ENCODE measurements at regions not wholly inside any gene's neighbourhood (a gene's known extent, or its start where the extent isn't known, plus 50 kb on each side); places are given as distances from the start of the nearest gene placed in this dataset.

DNA sequence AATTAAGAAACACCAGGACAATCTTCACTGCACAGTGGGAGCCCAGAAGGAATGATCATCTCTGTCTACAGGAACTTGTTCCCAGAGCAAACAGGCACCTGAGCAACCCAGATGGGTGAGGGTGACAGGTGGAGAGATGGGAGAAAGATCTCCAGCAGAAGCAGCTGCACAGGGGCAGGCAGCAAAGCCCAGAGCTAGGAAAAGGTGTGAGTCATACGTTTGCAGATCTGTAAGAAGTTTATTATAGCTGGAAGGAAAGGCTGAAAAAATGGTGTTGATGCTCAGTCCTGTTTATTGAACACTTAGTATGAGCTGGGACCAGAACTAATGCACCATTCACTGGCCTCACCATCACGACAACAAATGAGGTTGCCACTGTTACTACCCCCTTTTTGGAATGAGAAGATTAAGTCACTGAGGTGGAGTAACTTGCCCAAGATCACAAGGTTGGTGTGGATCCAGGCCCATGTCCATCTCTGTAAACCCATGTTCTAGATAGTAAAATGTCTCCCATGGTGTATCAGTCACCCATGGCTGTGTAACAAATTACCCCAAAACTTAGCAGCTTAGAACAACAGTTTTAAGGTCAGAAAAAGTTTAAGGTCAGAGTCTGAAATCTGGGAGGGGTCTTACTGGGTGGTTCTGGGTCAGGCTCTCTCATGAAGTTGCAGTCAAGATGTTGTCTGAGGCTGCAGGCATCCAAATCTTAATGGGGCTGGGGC, 506.9 kb downstream of the RPS24 start:
- DNase-seq (ENCODE audit: low spot score), result no peak
- in situ Hi-C loops (cut with MboI; ENCODE audit: low sequenced_read_pairs, unreplicated experiment), result no loop called here
- TF ChIP-seq, protein P1, sequence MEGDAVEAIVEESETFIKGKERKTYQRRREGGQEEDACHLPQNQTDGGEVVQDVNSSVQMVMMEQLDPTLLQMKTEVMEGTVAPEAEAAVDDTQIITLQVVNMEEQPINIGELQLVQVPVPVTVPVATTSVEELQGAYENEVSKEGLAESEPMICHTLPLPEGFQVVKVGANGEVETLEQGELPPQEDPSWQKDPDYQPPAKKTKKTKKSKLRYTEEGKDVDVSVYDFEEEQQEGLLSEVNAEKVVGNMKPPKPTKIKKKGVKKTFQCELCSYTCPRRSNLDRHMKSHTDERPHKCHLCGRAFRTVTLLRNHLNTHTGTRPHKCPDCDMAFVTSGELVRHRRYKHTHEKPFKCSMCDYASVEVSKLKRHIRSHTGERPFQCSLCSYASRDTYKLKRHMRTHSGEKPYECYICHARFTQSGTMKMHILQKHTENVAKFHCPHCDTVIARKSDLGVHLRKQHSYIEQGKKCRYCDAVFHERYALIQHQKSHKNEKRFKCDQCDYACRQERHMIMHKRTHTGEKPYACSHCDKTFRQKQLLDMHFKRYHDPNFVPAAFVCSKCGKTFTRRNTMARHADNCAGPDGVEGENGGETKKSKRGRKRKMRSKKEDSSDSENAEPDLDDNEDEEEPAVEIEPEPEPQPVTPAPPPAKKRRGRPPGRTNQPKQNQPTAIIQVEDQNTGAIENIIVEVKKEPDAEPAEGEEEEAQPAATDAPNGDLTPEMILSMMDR (IDR thresholded peaks at IDR 0.05; ENCODE audit: borderline replicate concordance, control extremely low read depth, extremely low read depth, insufficient read depth, missing control alignments), result no peak

DNA sequence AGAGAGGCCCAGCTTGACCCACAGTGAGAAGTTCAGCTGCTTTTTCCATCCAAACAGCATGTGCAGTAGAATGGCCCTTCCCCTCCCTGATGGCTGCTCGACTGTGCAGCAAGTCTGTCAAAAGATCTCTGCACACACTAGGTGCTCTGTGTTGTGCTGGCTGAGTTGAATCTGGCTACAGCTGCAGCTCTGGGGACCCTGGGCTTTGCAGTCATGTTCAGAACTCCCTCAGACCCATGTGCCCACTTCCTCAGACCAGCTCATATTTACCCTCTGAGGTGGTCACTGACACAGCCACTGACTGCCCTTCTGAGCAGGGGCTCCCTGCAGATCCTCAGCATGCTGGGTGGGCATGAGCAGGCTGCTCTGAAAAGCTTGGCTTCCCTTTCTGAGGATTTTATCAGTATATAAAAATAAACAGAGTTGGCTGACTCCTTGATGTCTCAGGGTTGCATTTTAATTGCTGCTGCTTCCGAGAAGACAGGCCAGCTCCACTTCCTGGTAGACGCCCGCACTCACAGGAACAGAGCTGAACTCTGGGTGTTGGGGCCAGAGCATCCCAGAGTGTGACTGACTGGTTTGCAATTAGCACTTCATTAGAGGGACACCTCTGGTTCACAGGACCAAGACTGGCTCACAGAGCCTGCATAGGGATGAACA, 507.9 kb downstream of the RPS24 start:
- DNase-seq (ENCODE audit: low spot score), result no peak
- in situ Hi-C loops (cut with MboI; ENCODE audit: low sequenced_read_pairs, unreplicated experiment), result no loop called here
- TF ChIP-seq, protein P1 (IDR thresholded peaks at IDR 0.05; ENCODE audit: borderline replicate concordance, control extremely low read depth, extremely low read depth, insufficient read depth, missing control alignments), result no peak

DNA sequence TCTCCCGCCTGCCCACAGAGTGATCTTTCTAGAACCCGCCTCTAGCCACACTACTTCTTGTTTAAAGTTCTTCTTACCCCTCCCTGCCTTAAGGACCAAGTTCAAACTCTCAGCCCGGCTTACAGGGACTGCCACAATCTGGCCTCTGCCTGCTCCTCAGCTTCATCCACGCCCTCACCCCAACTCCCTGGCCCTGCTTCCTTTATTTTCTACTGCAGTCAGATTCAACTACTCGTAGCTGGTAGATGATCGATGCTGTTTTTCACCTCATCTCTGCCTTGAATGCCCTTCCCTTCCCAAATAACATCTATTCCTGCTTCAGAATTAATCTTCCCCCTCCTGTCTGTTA, 508.5 kb downstream of the RPS24 start:
- no peak for DNase-seq (ENCODE audit: low spot score)
- TF ChIP-seq, protein P1 (IDR thresholded peaks at IDR 0.05; ENCODE audit: borderline replicate concordance, control extremely low read depth, extremely low read depth, insufficient read depth, missing control alignments), result no peak
- in situ Hi-C loops (cut with MboI; ENCODE audit: low sequenced_read_pairs, unreplicated experiment), result no loop called here

DNA sequence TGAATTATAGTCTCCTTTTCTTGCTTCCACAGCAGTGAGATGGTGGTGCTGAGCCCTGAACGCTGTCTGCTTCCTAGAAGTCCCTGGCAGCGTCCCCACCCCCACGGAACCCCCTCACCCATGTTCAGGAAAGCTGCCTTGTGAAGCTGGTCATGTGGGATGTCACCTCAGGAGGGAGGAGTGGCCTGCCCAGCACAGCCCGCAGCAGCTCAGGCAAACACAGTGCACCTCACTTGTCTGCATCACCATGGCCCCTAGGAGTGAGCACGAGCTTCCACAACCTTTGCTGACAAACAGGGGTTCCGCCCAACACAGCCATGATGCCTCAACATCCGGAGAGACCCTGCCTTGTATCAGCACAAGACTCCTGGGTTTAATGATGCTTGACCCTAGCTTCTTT, 508.9 kb downstream of the RPS24 start:
- no peak for DNase-seq (ENCODE audit: low spot score)
- in situ Hi-C loops (cut with MboI; ENCODE audit: low sequenced_read_pairs, unreplicated experiment), result no loop called here
- TF ChIP-seq, protein P1 (IDR thresholded peaks at IDR 0.05; ENCODE audit: borderline replicate concordance, control extremely low read depth, extremely low read depth, insufficient read depth, missing control alignments), result no peak

DNA sequence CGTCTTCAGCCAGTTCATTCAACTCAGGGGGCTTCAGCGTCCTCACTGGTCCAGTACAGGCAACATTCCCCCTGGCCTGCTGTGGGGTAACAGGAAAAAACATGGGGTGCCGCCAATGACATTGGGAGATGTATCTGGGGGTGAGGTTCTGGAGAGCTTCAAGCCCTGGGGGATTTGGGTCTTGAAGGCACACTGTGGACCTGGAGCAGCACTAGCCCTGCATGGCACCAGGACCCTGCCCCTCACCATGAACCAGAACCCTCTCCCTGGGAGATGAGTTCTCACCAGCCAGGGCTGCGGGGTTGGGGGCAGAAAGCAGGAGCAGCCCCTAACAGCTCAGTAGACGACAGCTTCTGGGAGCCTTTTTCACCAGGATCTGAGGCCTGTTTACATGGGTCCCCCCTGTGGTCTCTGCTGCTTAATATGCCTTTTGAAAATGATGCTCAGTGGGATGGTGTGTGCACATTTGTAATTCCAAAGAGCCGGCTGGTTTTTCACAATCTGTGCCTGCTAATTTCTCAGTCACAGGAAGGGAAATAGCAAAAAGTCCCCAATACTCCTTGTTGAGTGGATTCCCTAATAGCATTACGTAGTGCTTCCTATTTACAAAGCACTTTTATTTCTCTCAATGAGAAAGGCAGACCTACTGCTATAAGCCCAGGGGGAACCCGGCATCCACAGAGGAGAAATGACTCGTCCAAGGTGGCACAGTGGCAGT, 509.5 kb downstream of the RPS24 start:
- in situ Hi-C loops (cut with MboI; ENCODE audit: low sequenced_read_pairs, unreplicated experiment), result no loop called here
- TF ChIP-seq, protein P1 (IDR thresholded peaks at IDR 0.05; ENCODE audit: borderline replicate concordance, control extremely low read depth, extremely low read depth, insufficient read depth, missing control alignments), result no peak
- DNase-seq (ENCODE audit: low spot score), result no peak

DNA sequence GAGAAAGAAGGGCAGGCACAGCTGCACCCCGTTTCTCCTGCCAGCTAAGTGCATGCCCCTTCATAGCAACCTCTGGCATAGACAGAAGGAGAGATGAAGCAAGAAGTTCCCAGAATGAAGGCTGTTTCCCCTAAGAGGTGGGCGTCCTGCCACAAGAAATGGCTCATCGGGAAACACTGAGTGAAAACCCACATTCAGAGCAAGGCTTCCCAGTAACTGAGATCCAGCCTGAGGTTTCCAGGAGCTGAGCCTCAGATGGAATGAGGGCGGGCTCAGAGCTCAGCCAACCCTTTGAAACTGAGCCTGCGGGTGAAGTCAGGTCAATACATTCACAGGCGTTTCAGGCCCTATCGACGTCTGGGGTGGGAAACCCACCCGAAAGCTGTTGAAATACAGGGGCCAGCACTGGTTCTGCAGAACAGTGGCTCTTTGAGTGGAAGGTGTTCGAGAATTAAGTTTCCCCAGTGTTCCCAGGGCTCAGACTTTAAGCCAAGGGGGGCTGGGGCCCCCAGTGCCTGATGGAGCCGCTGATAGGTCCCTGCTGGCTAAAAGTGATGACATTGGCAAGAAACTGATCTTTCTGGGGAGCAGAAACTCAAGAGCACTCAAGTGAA, 510.2 kb downstream of the RPS24 start:
- TF ChIP-seq, protein P1 (IDR thresholded peaks at IDR 0.05; ENCODE audit: borderline replicate concordance, control extremely low read depth, extremely low read depth, insufficient read depth, missing control alignments), result no peak
- DNase-seq (ENCODE audit: low spot score), result no peak
- in situ Hi-C loops (cut with MboI; ENCODE audit: low sequenced_read_pairs, unreplicated experiment), result no loop called here

All from GM13976 (cell line).